Skeletal muscle tissue (tissue), 3 donors: ENCODE measurements at regions not wholly inside any gene's neighbourhood (a gene's known extent, or its start where the extent isn't known, plus 50 kb on each side); places are given as distances from the start of the nearest gene placed in this dataset.

Experiments
- H3K27ac ChIP-seq: one replicate; pipeline ENCODE4 v1.7.0; 2013; ENCODE audit warnings: mild to moderate bottlenecking, low read depth, low read length, inconsistent platforms
- H3K27me3 ChIP-seq, 3 donors: one replicate each; pipeline ENCODE4 v1.7.0; 2013; ENCODE audit warnings: low read length in 3 of 3; ENCODE audit not compliant: control insufficient read depth in 3 of 3, insufficient read depth in 3 of 3
- H3K36me3 ChIP-seq, 3 donors: one replicate each; pipeline ENCODE4 v1.7.0; 2013; ENCODE audit warnings: low read length in 3 of 3; ENCODE audit not compliant: control insufficient read depth in 3 of 3, insufficient read depth in 3 of 3
- H3K4me1 ChIP-seq, 3 donors: one replicate each; pipeline ENCODE4 v1.7.0; 2013; ENCODE audit warnings: low read length in 3 of 3, mild to moderate bottlenecking in 3 of 3; ENCODE audit not compliant: control insufficient read depth in 3 of 3, insufficient read depth in 3 of 3
- H3K4me3 ChIP-seq, 3 donors: one replicate each; pipeline ENCODE4 v1.7.0; 2013; ENCODE audit warnings: low read length in 3 of 3
- H3K9ac ChIP-seq, 3 donors: one replicate each; pipeline ENCODE4 v1.7.0; 2013; ENCODE audit warnings: low read length in 3 of 3, mild to moderate bottlenecking in 3 of 3, moderate library complexity in 2 of 3, low read depth in 1 of 3
- H3K9me3 ChIP-seq, 3 donors: one replicate each; pipeline ENCODE4 v1.7.0; 2013; ENCODE audit warnings: low read length in 3 of 3; ENCODE audit not compliant: control insufficient read depth in 3 of 3
- donor health status: Osteomylitis.

DNA sequence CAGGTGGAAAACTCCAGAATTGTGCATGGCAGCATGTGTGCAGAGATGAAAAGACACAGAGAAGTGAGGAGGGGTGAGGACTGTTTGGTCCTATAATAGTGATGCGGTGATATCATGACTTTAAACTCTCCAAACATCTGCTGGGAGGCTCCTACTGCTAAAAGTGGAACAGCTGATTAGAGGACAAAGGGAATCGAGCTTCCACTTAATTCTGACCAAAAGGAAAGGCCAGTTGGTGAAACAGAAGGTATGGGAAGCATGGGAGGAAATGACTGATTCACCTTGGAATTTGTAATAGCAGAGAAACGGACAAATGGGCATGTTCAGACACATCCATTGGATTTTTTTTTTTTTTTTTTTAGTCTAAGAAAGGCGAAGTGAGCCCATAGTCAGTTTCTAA, 67.5 kb upstream of the MAMDC2 start:
- no peaks in the 10 kb centered on the region for H3K36me3 ChIP-seq
- H3K9ac ChIP-seq = no peak overlapping the region
- H3K27ac ChIP-seq = no peak overlapping the region
- peaks cover 0 to 12% (median 4%) of the 10 kb centered on the region in 3 donors for H3K4me1 ChIP-seq
- H3K27me3 ChIP-seq = no peaks in the 10 kb centered on the region
- H3K9me3 ChIP-seq = no peaks in the 10 kb centered on the region
- H3K4me3 ChIP-seq = no peak overlapping the region

DNA sequence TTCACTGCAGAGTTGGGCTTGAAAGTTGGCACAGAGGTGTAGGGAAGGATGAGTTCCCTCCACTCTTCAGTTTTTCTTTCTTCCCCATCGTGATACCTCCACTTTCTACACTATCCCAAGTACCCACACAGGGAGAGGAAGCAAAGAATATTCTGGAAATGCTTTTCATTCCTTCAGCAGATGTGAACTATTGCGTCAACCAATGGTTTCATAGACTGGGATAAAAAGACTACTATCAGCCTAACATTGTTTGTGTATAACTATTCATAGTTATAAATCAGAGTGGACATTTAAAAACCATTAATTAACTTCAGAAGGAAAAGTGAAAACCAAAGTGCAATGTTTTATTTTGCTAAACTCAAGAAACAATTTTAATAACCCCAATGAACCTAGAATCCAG, 63.6 kb upstream of the MAMDC2 start:
- Histone ChIP-seq H3K9ac (no peak overlapping the region), H3K4me3 (no peak overlapping the region), H3K27ac (no peak overlapping the region), H3K27me3 (no peaks in the 10 kb centered on the region), H3K4me1 (peaks cover 0 to 7% (median 4%) of the 10 kb centered on the region in 3 donors), H3K9me3 (no peaks in the 10 kb centered on the region), H3K36me3 (no peaks in the 10 kb centered on the region)

DNA sequence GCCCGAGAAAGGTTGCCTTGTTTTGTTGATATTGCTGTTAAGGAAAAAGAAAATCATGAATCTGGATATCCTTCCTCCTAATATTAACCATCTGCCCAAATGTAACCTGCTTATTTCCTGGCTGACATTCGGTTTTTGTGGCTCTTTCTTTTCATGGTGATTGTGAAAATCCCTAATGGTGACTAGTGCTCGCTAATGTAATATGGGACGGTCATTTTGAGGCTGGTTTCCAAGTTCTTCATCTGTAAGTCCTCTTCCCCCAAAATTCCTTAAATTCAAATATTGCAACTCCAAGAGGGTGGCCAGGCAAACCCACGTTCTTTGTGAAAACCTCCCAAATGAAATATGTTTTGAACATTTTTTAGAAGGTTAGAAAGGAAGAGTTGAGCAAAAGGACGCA, 63.1 kb upstream of the MAMDC2 start:
- no peaks in the 10 kb centered on the region for H3K27me3 ChIP-seq
- H3K4me3 ChIP-seq = no peak overlapping the region
- no peak overlapping the region for H3K27ac ChIP-seq
- H3K4me1 ChIP-seq = peaks cover 0 to 7% (median 4%) of the 10 kb centered on the region in 3 donors
- no peaks in the 10 kb centered on the region for H3K9me3 ChIP-seq
- H3K9ac ChIP-seq = no peak overlapping the region
- no peaks in the 10 kb centered on the region for H3K36me3 ChIP-seq

DNA sequence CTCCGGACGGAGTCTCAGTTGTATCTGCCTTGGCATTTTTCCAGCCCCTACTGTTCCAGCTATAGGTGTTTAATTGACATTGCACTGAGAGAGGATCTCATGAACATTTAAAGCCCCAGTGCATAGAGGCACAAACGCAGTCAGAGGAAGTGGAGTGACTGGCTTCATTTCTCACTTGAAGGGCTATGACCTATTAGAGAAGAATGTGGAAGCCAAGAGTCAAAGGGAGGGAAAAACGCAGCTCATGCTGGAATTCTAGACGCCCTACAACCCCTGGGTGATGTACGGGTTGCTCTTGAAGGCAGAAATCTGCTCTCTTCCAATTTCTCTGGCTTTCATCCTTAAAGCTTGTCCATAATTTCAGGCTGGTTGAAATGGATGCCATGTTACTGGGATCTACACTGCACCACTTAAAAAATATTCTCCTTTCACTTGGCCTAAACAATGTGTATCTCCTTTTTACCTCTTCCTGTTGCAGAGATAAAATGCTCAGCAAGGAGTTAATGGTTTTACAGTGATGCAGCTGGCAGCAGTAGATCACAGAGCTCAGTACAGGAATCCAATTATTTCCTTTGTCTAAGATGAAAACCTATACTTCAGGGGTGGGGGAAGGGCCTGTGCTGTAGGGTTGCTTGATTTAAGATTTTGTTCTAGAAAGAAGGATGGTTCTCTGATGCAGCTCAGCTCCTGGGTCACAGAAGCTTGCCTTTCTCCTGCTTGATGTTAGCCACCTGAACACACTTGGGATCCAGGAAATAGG, 61.8 kb upstream of the MAMDC2 start:
- Histone ChIP-seq H3K27ac (no peak overlapping the region), H3K27me3 (no peaks in the 10 kb centered on the region), H3K4me3 (no peak overlapping the region), H3K9me3 (no peaks in the 10 kb centered on the region), H3K4me1 (no peaks in the 10 kb centered on the region), H3K9ac (no peak overlapping the region), H3K36me3 (no peaks in the 10 kb centered on the region)

DNA sequence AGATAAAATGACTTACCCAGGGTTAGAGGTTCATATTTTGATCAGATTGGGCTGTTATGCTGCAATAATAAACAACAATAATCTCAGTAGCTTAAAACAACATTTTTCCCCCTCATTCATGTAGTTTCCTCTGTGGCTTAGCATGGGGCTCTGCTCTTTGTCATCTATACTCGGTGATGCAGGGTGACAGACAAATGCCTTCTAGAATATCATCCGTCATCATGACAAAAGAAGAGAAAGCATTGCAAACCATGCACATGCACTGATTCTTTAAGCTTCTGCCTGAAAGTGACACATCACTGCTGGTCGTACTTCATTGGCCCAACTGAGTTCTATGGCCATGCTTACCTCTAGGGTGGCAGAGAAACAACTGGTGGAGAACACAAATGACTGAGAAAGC, 58.8 kb upstream of the MAMDC2 start:
- Histone ChIP-seq H3K9me3 (no peaks in the 10 kb centered on the region), H3K4me1 (no peaks in the 10 kb centered on the region), H3K36me3 (no peaks in the 10 kb centered on the region), H3K9ac (no peak overlapping the region), H3K27me3 (no peaks in the 10 kb centered on the region), H3K27ac (no peak overlapping the region), H3K4me3 (no peak overlapping the region)

DNA sequence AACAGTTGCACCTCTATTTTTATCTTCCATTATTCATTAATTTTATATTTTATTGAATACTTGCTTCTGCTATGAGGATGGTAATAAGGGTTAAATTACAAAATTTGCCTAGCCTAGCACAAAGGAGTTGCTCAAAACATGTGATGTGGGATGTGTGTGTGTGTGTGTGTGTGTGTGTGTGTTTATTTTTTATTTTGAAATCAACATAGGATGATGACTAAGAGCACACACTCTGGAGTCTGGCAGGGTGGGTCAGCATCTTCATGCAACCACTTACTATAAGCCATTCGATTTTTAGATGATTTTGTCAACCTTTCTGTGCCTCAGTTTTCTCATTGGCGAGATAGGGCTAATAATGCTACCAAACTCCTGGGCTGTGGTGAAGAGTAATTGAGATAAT, 57.7 kb upstream of the MAMDC2 start:
- Histone ChIP-seq H3K4me3 (no peak overlapping the region), H3K4me1 (no peaks in the 10 kb centered on the region), H3K36me3 (no peaks in the 10 kb centered on the region), H3K27me3 (no peaks in the 10 kb centered on the region), H3K9me3 (no peaks in the 10 kb centered on the region), H3K9ac (no peak overlapping the region), H3K27ac (no peak overlapping the region)

DNA sequence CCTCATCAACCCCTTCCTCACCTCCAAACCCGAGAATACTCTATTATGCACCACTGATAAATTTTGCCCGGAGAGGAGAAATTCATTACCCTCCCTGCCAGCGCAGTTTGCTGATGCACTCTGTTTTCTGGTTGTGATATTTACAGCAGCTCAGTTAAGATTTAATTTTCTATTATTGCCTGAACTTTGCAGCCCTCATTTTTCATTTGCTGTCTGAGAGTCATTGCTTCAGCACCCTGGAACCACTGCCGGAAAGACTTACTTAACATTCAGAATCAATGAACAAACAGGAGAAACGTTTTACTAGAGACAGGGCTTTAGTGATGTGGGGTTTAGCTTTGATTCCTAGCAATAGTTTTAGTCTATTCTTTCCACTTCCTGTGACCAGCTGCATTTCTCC, 56.7 kb upstream of the MAMDC2 start:
- Histone ChIP-seq H3K27me3 (no peaks in the 10 kb centered on the region), H3K36me3 (no peaks in the 10 kb centered on the region), H3K27ac (no peak overlapping the region), H3K4me3 (no peak overlapping the region), H3K9me3 (no peaks in the 10 kb centered on the region), H3K9ac (no peak overlapping the region), H3K4me1 (no peaks in the 10 kb centered on the region)

DNA sequence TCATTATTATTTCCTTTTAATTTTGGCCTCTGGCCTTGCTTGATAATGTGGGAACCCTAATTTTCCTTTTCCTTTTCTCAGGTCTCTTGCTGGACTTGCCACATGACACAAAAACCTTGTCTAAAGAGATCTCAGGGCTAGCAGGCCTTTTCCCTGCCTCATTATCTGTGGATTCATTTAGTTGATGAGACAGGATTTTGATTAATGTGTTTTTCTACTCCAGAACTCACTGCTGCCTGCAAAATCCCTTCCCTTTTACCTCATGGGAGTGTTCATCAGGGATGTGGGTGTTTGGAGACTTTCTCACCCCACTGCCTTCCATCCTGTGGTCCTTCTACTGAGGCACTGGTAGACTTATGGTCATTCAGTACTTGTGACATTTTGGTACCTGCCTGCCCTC, 56.2 kb upstream of the MAMDC2 start:
- H3K9ac ChIP-seq = no peak overlapping the region
- no peaks in the 10 kb centered on the region for H3K27me3 ChIP-seq
- H3K27ac ChIP-seq = no peak overlapping the region
- no peaks in the 10 kb centered on the region for H3K9me3 ChIP-seq
- no peak overlapping the region for H3K4me3 ChIP-seq
- no peaks in the 10 kb centered on the region for H3K36me3 ChIP-seq
- H3K4me1 ChIP-seq = no peaks in the 10 kb centered on the region

DNA sequence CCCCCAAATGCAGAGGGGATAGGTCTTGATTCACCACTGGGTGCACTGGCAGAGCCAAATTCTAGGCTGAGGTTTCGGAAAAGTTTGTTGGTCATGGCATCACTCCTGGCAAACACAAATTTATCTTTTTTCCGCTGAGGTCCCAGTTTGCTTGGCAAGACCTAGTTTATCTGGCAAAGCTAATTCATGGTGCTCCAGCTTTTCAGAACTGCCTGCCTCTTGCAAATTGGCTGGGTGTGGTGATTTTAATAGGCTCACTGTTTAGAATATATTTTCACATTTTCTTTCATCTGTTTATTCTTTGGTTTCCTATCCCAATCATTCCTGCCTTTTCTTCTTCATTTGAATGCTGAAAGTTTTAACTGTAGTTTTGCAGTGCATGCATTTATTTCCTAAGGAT, 50.5 kb upstream of the MAMDC2 start:
- no peaks in the 10 kb centered on the region for H3K9me3 ChIP-seq
- no peak overlapping the region for H3K4me3 ChIP-seq
- H3K36me3 ChIP-seq = no peaks in the 10 kb centered on the region
- no peaks in the 10 kb centered on the region for H3K4me1 ChIP-seq
- H3K9ac ChIP-seq = no peak overlapping the region
- H3K27ac ChIP-seq = no peak overlapping the region
- no peaks in the 10 kb centered on the region for H3K27me3 ChIP-seq
